IPS DF 4.7 (cell line): ENCODE measurements at regions not wholly inside any gene's neighbourhood (a gene's known extent, or its start where the extent isn't known, plus 50 kb on each side); places are given as distances from the start of the nearest gene placed in this dataset.

Experiments
- DNase-seq: peaks from one replicate; pipeline ENCODE4 v3.0.0-alpha.2; 2013; ENCODE audit warnings: low spot score; ENCODE audit errors: extremely low read depth

GRCh38 chr12:107521826-107522355 is 163.7 kb upstream of the PWP1 start:
- no peak for DNase-seq

- peak; percentile 56 for DNase-seq
Measured at GRCh38 chr12:107522692-107523477, 162.7 kb upstream of the PWP1 start.

GRCh38 chr12:107523775-107524535 is 161.6 kb upstream of the PWP1 start:
- DNase-seq = no peak

DNA sequence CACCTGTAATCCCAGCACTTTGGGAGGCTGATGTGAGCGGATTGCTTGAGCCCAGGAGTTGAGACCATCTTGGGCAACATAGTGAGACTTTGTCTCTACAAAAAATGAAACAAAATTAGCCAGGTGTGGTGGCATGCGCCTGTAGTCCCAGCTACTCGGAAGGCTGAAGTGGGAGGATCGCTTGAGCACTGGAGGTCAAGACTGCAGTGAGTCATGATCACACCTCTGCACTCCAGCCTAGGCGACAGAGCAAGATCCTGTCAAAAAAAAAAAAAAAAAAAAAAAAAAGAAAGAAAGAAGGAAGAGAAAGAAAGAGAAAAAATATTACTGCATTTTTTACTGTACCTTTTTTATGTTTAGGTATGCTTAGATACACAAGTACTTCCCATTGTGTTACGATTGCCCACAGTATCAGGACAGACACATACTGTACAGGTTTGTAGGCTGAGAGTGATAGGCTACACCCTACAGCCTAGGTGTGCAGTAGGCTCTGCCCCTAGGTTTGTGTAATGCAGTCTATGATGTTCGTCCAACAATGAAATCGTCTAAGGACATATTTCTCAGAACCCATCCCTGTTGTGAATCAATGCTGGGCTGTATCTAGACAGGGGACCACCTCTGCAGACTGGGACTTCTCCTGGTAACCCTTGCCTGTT is 160.4 kb upstream of the PWP1 start:
- DNase-seq = no peak

GRCh38 chr12:107525719-107526554 is 159.7 kb upstream of the PWP1 start:
- no peak for DNase-seq

- DNase-seq = no peak
Measured at GRCh38 chr12:107526555-107527180, 158.9 kb upstream of the PWP1 start.

DNA sequence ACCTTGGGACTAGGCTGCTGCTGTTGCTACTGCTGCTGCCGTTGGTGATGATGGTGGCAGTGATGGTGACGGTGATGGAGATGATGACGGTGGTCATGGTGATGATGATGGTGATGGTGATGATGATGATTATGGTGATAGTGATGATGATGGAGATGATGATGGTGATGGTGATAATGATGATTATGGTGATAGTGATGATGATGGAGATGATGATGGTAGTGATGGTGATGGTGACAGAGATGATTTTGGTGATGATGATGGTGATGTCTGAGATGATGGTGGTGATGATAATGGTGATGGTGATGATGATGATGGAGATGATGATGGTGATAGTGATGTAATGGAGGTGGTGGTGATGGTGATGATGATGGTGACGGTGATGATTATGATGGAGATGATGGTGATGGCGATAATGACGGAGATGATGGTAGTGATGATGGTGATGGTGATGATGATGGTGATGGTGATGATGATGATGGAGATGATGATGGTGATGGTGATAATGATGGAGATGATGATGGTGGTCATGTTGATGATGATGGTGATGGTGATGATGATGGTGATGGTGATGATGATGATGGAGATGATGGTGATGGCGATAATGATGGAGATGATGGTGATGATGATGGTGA is 156.8 kb upstream of the PWP1 start:
- no peak for DNase-seq

DNA sequence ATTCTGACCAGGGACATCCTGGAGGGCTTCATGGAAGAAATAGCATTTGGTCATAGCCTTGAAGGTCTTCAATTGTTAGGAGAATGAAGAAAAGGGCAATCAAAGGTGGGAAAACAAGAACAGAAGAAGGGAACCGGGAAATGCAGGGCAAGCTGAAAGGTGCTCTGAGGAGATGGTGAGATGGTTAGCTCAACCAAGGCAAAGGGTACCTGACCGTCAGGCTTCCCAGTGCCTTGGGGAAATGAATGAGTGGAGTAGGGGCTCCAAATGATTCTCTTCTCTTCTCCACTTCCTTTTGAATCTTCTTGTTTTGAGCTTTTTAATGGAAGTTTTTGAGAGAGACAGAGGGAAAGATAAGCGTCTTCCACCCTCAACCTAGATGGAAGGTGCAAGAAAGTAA is 155.6 kb upstream of the PWP1 start:
- no peak for DNase-seq

DNA sequence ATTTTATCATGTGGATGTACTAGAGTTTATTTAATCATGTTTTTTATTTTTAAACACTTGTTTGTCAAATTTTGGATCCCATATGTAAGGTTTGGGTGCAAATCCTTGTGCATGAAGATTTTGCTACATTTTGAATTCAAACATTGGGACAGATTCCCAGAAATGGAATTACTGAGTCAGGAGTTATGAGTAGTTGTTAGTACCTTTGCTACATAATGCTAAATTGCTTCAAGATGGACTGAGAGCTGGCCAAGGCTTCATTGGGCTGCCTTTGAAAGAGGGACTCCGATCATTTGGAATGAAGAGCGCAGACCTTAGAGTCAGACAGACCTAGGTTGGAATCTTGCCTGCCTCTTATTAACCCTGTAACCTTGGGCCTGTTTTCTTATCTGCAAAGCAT is 154.9 kb upstream of the PWP1 start:
- no peak for DNase-seq

GRCh38 chr12:107533218-107533617 is 152.4 kb upstream of the PWP1 start:
- no peak for DNase-seq

- no peak for DNase-seq
Measured at GRCh38 chr12:107536613-107537012, 149.0 kb upstream of the PWP1 start.

DNA sequence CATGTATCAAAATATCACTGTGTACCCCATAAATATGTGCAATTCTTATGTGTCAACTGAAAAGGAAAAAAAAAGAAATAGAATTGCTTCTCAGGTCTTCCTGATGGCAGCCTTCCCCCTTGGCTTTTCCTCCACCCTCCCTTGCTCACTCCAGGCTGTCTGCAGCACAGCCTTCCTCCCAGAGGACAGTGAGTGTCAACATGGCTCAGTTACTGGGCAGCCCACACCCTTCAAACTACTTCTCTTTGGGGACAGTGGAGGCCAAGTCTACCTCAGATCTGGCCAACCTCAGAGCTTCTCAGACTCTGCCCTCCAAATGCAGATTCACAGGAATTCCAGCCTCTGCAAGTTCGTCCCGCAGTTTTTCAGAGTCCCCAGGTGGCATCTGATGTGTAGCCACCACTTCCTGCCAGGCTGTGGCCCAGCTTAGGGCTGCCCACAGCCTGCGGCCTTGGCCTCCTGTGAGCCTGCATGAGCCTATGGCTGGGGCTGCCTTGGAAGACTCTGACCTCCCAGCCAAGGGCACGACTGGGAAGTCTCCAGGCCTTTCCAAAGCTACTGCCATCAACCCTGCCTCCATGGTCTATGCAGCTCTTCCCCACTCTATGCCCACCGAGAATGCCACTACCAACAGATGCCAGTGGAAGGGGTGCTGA is 148.0 kb upstream of the PWP1 start:
- DNase-seq = no peak

DNA sequence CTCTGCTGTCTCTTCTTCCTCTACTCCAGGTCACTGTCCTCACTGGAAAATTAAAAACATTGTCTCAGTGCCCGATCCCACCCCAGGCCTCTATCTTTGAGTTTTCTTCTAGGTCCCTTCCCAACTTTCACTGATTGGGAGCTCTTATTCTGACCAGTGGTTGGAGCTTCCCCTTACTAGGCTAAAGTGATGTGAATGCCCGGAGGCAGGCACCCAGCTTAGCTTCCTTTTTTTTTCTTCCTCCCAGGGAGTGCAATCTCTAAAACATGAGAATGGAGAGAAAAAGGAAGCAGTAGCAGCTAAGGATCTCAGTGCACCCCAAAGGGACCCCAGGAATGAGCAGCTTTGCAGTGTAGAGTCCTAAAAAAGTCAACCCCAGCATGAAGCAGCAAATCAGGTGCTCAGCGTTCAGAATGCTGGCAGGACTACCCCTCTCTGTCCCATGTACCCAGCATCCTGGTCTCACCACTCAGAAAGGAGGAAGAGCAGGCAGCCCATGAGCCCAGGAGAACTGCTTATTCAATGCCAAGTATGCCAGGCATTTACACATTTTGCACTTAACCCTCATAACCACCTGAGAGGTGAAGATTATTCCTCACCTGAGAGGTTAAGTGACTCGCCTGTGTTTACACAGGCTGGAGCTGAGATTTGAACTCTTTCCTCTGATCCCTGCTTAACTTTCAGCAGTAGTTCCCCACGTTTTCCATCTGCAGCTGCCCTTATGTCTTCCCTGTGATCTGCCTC is 146.2 kb upstream of the PWP1 start:
- no peak for DNase-seq

GRCh38 chr12:107541001-107541705 is 144.4 kb upstream of the PWP1 start:
- DNase-seq = no peak

DNA sequence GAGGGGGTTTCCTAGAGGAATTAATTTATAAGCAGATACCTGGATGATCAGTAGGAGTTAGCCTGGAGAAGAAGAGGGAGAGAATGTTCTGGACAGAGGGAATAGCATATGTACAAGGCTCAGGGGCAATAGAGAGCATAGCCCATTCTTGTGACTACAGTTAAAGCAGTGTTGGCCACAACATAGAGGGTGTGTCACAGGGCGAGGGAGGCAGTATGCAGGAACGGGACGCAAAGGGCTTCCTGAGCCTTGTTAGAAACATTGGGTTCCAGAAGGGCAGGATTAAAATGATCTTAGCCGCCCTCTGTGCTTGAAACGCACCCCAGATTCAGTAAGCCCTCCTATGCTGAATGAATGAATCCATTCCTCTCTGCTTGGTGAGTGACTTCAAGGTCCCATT is 142.2 kb upstream of the PWP1 start:
- no peak for DNase-seq

- no peak for DNase-seq
Measured at GRCh38 chr12:107543841-107544240, 141.8 kb upstream of the PWP1 start.

- DNase-seq = no peak
Measured at GRCh38 chr12:107544937-107545336, 140.7 kb upstream of the PWP1 start.

GRCh38 chr12:107545737-107546353 is 139.8 kb upstream of the PWP1 start:
- DNase-seq = no peak
